KBM-7 (cell line): ENCODE measurements at regions not wholly inside any gene's neighbourhood (a gene's known extent, or its start where the extent isn't known, plus 50 kb on each side); places are given as distances from the start of the nearest gene placed in this dataset.
"Not testable (repeated sequence)": the region's sequence is repeated elsewhere in the genome, so short reads cannot be mapped to it uniquely, and the experiment has no call there.

ENCODE experiments used
- DNase-seq: peaks from one replicate; pipeline ENCODE4 v3.0.0-alpha.2; 2015
- in situ Hi-C: fragments of 300-500 bp; cut with MboI; formaldehyde crosslinking; loops from 2 replicates; pipeline ENCODE4 v1.14.3; 2020; ENCODE audit warnings: low sequenced_read_pairs, low pct_unique_long_range_greater_than_20kb, mixed read lengths

DNA sequence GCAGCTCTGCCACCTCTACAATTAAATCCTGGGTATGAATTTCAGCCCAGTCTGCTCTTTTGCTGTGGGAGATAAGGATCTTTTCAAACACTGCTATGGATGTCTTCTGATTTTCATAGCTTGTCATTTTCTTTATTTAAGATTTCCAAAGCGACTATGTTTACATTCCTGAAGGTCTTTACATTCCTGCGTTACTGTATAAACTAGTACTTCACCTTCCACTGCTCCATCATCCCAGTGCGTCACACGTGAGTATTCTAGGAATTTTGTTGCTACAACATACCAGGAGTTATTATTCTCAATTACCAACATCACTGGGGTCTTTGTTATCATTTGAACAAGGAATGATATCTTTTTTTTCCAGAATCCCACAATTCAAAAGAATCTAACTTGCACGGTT lies 944.7 kb downstream of the SORCS3 start:
- DNase-seq = no peak
- in situ Hi-C loops = no loop called here

DNA sequence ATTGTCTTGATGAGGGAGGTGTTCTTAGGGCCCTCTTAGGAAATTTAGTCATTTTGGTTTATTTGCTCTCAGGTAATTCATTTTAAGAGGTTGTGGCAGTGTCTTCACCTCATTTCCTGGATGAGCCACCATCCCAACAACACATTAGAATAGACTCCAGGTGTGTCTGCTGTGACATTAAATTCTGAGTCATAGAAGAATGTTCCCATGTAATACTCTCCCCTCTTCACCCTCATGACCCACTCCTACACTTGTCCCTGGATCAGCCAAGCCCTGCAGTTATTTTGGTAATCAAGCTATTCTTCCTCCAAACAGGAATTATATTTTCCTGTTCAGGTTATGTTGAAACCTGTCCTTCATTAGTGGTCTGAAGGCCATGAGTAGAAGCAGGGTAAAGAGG lies 944.1 kb downstream of the SORCS3 start:
- in situ Hi-C loops = no loop called here
- no peak for DNase-seq

DNA sequence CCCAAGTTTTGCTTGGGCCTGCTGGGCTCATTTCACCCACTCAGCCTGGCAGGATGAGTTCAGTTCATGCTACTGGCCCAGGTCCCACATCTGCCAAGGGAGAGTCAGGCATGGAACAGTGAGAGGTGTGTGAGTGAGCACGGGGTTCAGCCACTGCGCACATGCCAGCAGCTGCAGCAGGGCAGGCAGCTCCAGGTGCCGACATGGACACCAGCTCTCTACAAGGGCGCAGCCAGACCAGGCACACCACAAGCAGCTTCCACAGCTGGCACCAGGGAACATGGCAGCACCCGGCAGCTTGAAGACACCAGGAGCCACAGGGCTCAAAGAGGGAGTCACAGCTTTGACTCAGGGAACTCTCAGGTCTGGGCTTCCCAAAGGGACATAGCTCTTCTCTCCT lies 938.0 kb downstream of the SORCS3 start:
- in situ Hi-C loops = no loop called here
- DNase-seq = no peak

DNA sequence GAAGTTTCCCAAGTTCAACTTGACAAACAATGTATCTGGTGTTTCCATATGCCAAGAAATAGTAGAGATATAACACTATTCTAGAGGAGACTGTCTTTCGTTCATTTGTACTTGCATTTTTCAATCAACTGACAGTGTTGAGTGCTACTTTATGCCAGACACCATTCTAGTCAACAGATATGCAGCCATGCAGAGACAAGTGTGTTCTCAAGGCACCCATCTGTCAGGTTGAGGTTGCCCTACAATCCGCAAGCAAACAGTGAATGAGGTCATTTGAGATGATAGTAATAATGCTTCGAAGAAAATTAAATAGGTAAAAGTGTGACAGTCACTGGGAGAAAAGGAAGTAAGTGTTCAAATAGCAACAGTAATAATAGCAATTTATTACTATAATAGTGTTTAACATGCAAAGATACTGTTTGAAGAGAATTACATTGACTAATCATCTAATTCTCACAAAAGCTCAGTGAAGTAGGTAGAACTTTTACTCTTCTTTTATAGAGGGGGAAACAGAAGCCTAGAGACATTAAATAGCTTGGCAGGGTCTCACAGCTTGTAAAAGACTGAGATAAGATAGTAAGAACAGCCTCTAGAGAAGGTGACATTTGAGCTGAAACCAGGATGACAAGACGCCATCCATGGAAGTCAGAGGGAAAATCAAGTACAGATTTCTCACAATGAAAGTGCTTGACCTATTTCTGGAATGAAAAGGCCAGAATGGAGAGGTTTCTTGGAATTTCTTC lies 936.9 kb downstream of the SORCS3 start:
- DNase-seq = no peak
- in situ Hi-C loops = no loop called here

DNA sequence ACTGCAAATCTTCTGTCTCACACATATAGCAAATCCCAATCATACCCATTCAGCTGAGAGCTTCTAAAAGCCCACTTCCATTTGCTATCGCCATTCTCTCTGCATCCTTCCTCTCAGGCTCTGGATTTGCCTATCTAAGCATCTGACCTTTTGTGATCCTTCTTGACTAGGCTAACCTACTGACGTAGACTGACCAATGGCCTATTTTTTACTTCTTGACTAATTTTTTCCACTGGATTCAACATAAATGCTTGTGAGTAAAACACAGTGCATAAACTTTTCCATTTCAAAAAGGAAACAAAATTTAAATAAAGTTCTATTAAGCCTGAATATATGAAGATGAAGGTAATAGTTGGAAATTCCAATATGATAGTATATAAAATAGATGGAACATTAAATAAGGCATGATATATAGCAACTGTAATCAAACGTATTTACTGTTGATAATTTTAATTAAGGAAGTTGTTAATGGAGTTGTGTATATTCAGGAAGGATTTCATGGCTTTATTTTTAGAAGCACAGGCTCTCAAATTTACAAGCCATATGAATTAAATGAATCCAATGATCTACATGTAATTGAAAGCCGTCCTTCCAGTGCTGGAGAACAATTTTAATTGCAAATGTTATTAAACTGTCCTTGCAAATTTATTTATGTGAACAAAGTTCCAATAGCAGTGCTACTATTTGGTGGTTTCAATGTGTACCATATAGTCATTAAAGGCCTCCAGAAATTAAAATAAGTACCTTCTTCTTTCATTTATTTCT lies 918.4 kb downstream of the SORCS3 start:
- in situ Hi-C loops = no loop called here
- no peak for DNase-seq

- DNase-seq, in situ Hi-C loops: not testable (repeated sequence)
Measured at GRCh38 chr10:105550453-105550852, 909.4 kb downstream of the SORCS3 start.

GRCh38 chr10:105549731-105550130 lies 908.6 kb downstream of the SORCS3 start:
- in situ Hi-C loops = no loop called here
- DNase-seq = no peak

- no peak for DNase-seq
- in situ Hi-C loops = no loop called here
Measured at GRCh38 chr10:105545101-105545500, 904.0 kb downstream of the SORCS3 start.

- DNase-seq = no peak
- in situ Hi-C loops = no loop called here
Measured at GRCh38 chr10:105540381-105540780, 899.3 kb downstream of the SORCS3 start.

DNA sequence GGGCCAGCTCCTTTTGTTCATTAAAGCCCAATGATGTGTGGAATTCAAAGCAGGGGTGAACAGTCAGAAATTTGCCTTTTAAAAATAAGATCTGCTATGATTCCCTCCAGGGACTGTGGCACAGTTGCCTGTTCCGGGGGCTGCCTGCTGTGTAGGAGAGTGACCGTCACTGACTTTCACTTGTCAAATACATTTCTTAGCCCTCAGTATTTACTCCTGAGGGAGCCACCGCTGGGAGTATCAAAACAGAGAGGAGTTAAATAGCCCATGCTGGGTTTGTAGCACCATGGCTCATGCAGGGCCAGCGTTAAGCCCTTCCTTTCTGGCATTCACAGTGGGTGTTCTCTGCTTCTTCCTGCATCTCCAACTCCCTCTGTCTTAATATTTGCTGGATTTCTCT lies 897.8 kb downstream of the SORCS3 start:
- in situ Hi-C loops = no loop called here
- no peak for DNase-seq

DNA sequence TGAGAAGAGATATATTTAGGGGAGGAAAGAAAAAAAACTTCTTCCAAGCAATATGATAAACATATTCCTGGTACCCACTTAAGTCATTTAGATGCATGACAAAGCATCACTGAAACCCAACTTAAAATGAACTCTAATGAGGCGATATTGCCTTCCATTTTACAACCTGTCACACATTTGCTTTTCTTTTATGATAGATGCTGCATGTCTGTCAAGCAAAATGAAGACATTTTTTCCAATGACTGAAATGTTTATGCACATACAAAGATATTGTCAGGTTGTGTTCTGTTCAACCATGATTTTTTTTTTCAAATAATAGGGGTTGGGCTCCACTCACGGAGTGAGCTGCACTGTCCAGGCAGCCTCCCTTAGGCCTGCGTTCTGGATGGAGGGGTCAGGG lies 894.4 kb downstream of the SORCS3 start:
- DNase-seq = no peak
- in situ Hi-C loops = no loop called here

DNA sequence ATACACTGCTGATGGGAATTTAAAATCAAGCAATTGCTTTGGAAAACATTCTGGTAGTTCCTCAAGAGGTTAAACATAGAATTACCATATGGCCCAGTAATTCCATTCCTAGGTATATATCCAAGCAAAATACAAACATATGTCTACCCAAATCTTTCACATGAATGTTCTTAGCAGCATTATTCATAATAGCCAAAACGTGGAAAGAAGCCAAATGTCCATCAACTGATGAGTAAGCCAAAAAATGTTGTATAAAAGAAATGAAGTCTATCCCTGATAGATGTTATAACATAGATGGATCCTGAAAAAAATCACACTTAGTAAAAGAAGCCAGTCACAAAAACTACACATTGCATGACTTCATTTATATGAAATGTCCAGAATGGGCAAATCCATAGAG lies 893.0 kb downstream of the SORCS3 start:
- in situ Hi-C loops = no loop called here
- DNase-seq = no peak

GRCh38 chr10:105516511-105516910 lies 875.4 kb downstream of the SORCS3 start:
- DNase-seq = no peak
- in situ Hi-C loops = no loop called here

DNA sequence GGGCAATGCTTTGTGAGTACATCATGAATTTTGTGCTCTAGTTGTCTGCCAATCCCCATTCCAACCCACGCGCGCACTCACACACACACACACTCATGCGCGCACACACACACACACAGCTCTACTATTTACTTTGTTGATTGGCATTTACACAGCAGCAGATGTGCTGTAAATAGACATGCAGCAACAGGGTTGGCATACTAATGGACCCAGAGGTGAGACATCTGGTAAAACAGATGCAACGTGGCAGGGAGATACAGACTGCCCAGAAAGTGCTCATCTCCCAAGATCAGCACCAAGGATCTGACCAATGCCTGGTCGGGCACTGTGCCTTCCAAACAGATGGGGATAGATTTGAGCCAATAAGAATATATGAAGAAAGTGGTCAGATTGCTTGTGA lies 873.0 kb downstream of the SORCS3 start:
- no peak for DNase-seq
- in situ Hi-C loops = no loop called here

DNA sequence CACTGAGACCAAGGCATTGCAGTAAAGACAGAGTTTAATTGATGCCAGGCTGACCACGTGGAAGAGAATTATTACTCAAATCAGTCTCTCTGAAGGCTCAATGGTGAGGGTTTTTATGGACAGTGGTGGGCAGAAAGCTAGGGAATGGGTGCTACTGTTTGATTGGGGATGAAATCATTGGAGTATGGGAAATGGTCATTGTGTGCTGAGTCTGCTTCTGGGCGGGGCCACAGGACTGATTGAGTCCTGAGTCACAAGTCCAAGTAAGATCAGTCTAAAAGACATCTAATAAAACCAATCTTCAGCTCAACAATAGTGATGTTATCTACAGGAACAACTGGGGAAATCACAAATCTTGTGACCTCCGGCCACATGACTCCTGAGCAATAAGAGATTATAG lies 868.4 kb downstream of the SORCS3 start:
- DNase-seq = no peak
- in situ Hi-C loops = no loop called here

- no peak for DNase-seq
- in situ Hi-C loops = no loop called here
Measured at GRCh38 chr10:105506262-105506661, 865.2 kb downstream of the SORCS3 start.

GRCh38 chr10:105503714-105504113 lies 862.6 kb downstream of the SORCS3 start:
- no peak for DNase-seq
- in situ Hi-C loops = no loop called here

DNA sequence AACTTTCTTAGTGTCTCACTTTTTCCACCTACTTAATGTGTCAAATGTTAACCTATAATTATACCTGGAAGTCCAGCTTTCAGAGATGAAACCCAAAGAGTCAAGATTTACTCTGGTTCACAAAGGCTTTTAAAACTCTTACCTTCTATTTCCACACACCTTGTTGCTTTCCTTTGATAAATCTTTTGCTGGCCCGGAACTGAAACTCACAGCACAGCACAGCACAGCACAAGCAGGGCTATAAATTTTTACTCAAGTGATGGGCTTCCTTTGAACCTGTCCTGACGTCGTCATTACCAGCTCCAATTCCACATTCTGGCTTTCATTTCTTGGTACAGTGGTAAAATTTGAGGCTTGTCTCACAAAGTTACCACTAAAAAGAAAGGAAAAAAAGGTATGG lies 861.0 kb downstream of the SORCS3 start:
- in situ Hi-C loops = no loop called here
- no peak for DNase-seq

- DNase-seq = no peak
- in situ Hi-C loops = no loop called here
Measured at GRCh38 chr10:105494944-105495343, 853.9 kb downstream of the SORCS3 start.

DNA sequence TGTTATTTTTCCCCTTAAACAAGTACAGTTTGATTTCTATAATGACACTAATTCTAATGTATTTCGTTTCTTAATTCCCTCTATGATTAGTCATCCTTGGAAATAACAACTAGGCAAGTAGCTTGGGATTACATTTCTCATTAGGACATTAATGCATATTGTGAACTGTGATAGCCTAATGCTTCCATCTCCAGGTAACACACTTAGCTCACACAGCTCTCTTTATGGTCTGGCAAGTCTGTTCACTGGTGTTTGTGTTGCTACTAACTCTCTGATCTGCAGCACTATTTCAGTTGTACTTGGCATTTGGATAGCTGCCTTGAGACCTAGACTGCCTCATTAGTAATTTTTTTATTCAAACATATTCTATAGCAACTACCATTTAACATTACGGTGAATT lies 853.2 kb downstream of the SORCS3 start:
- DNase-seq = no peak
- in situ Hi-C loops = no loop called here

GRCh38 chr10:105473170-105473569 lies 832.1 kb downstream of the SORCS3 start:
- no peak for DNase-seq
- in situ Hi-C loops = no loop called here
